ENCODE measurements at regions not wholly inside any gene's neighbourhood (a gene's known extent, or its start where the extent isn't known, plus 50 kb on each side); places are given as distances from the start of the nearest gene placed in this dataset.

- ChIA-PET POLR2A (no interaction called here), CTCF (no interaction called here)
- no peak for DNase-seq (ENCODE audit: extremely low spot score)
- no peak for TF ChIP-seq SP1 (IDR thresholded peaks at IDR 0.05)
- TF ChIP-seq ELF4 (IDR thresholded peaks at IDR 0.05), result no peak
- no peak for TF ChIP-seq L3MBTL2 (conservative IDR thresholded peaks at IDR 0.05)
- TF ChIP-seq ZNF384 (IDR thresholded peaks at IDR 0.05), result no peak
- no peak for TF ChIP-seq FOXK2 (IDR thresholded peaks at IDR 0.05)
- TF ChIP-seq TARDBP (IDR thresholded peaks at IDR 0.05), result no peak
- no peak for TF ChIP-seq FOXM1 (IDR thresholded peaks at IDR 0.05; ENCODE audit: borderline replicate concordance)
- TF ChIP-seq FOXA1 (IDR thresholded peaks at IDR 0.05), result no peak
- TF ChIP-seq LEF1 (IDR thresholded peaks at IDR 0.05; ENCODE audit: borderline replicate concordance), result no peak
- no peak for TF ChIP-seq ARNT (IDR thresholded peaks at IDR 0.05)
- no peak for TF ChIP-seq HDGF (IDR thresholded peaks at IDR 0.05; ENCODE audit: borderline replicate concordance)
- TF ChIP-seq BHLHE40 (IDR thresholded peaks at IDR 0.05; ENCODE audit: borderline replicate concordance), result no peak
- no peak for TF ChIP-seq NFRKB (IDR thresholded peaks at IDR 0.05)
Measured at GRCh38 chr5:104987074-104987473, 1424.5 kb upstream of the NUDT12 start.

DNA sequence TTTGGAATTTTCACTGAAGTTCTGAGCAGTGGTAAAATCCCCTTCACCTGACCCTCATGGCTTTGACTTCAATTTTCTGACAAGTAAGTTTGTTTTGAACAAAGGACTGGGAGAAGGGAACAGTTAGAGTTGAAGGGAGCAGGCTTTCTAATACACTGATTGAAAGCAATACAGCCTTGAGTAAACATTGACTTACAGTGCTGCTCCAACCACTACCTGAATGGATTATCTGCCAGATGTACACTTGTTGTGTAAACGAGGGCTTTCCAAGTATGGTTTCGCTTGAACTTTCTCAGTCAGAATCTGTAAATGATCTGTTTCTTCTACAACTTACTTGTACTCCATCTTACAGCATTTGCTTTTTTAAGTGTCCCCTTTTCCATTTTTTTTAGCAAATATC lies 1414.9 kb upstream of the NUDT12 start:
- no peak for TF ChIP-seq ELF4 (IDR thresholded peaks at IDR 0.05)
- TF ChIP-seq NFRKB (IDR thresholded peaks at IDR 0.05), result no peak
- TF ChIP-seq BHLHE40 (IDR thresholded peaks at IDR 0.05; ENCODE audit: borderline replicate concordance), result no peak
- no peak for TF ChIP-seq FOXK2 (IDR thresholded peaks at IDR 0.05)
- TF ChIP-seq PKNOX1 (IDR thresholded peaks at IDR 0.05), result no peak
- TF ChIP-seq FOXA1 (IDR thresholded peaks at IDR 0.05), result no peak
- no peak for TF ChIP-seq ZNF384 (IDR thresholded peaks at IDR 0.05)
- no peak for TF ChIP-seq TARDBP (IDR thresholded peaks at IDR 0.05)
- no peak for TF ChIP-seq LEF1 (IDR thresholded peaks at IDR 0.05; ENCODE audit: borderline replicate concordance)
- TF ChIP-seq SUZ12 (IDR thresholded peaks at IDR 0.05), result no peak
- no peak for TF ChIP-seq FOXM1 (IDR thresholded peaks at IDR 0.05; ENCODE audit: borderline replicate concordance)
- no peak for TF ChIP-seq HDGF (IDR thresholded peaks at IDR 0.05; ENCODE audit: borderline replicate concordance)
- DNase-seq (ENCODE audit: extremely low spot score), result no peak
- CTCF ChIA-PET, result no interaction called here
- POLR2A ChIA-PET, result no interaction called here

DNA sequence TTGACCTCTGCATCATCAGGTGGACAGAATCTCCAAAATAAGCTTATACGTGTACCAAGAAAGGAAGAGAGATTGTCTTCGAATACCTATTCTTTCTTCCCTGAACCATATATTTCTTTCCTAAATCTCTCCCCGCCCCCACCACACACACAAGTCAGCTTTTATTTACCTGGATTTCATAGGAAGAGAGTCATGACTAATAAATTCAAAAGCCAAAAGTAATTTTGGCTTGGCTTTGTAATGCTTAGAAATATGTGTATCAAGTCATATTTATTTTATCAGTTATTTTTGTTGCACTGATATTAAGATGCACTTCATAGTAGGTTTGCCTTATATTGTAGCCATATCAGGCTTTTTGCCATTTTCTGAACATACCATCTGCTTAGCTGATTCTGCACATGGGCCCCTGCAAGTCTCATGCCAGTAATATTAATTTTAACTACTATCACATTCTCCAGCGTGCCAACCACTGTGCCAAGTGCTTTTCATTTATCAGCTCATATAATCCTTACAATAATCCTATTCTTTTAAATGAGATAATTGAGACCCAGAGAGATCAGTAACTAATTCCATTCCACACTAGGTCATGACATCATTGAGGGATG lies 1405.3 kb upstream of the NUDT12 start:
- POLR2A ChIA-PET, result no interaction called here
- no peak for TF ChIP-seq CTBP1 (IDR thresholded peaks at IDR 0.05; ENCODE audit: borderline replicate concordance)
- no peak for TF ChIP-seq L3MBTL2 (conservative IDR thresholded peaks at IDR 0.05)
- no peak for TF ChIP-seq LEF1 (IDR thresholded peaks at IDR 0.05; ENCODE audit: borderline replicate concordance)
- TF ChIP-seq SP1 (IDR thresholded peaks at IDR 0.05), result no peak
- DNase-seq (ENCODE audit: extremely low spot score), result no peak
- CTCF ChIA-PET, result no interaction called here

DNA sequence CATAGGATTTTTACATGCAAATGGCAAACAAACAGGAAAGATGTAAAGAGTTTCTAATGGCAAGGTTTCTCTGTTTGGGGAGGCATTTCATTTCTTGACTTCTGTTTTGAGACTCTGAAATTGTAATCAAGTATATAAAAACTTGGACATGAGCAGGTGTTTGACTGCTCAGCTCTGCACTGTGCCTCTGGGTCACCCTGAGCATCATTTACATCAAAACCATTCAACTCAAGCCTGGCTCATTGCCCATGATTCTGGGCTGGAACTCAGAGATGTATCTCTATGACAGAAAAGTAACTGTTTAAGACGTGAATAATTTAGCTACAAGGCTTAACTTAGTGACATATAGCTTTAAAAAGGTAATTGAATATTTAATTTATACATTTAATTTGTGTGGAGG lies 1402.4 kb upstream of the NUDT12 start:
- DNase-seq (ENCODE audit: extremely low spot score), result no peak
- POLR2A ChIA-PET, result no interaction called here
- CTCF ChIA-PET, result no interaction called here
- TF ChIP-seq ELF4 (IDR thresholded peaks at IDR 0.05) (no peak), ZNF384 (IDR thresholded peaks at IDR 0.05) (no peak), CTBP1 (IDR thresholded peaks at IDR 0.05; ENCODE audit: borderline replicate concordance) (no peak), TARDBP (IDR thresholded peaks at IDR 0.05) (no peak), LEF1 (IDR thresholded peaks at IDR 0.05; ENCODE audit: borderline replicate concordance) (no peak), SP1 (IDR thresholded peaks at IDR 0.05) (no peak), BHLHE40 (IDR thresholded peaks at IDR 0.05; ENCODE audit: borderline replicate concordance) (no peak), NFRKB (IDR thresholded peaks at IDR 0.05) (no peak), L3MBTL2 (conservative IDR thresholded peaks at IDR 0.05) (no peak), FOXK2 (IDR thresholded peaks at IDR 0.05) (no peak), HDGF (IDR thresholded peaks at IDR 0.05; ENCODE audit: borderline replicate concordance) (no peak), SUZ12 (IDR thresholded peaks at IDR 0.05) (no peak), FOXM1 (IDR thresholded peaks at IDR 0.05; ENCODE audit: borderline replicate concordance) (no peak), ARNT (IDR thresholded peaks at IDR 0.05) (no peak), PKNOX1 (IDR thresholded peaks at IDR 0.05) (no peak), FOXA1 (IDR thresholded peaks at IDR 0.05) (no peak)

DNA sequence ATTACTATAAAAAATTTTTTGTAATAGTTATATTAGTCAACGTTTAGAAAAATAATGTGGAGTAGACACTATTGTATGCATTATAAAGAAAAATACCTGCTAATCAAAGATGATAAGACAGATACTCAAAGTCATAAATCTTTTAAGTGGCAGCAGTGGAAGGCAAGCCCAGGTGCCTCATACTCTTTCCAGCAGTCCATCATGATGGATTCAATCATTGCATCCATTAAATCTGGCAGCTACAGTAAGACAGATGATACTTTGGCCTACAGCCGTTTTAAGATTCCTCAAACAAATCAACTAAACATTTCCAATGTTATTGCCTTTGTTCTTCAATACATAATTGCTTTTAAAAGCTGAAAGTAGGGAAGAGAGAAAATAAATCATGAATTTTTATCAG lies 1392.9 kb upstream of the NUDT12 start:
- DNase-seq (ENCODE audit: extremely low spot score), result no peak
- CTCF ChIA-PET, result no interaction called here
- TF ChIP-seq PKNOX1 (IDR thresholded peaks at IDR 0.05) (peak; percentile 60), ELF4 (IDR thresholded peaks at IDR 0.05) (no peak)
- POLR2A ChIA-PET, result no interaction called here

GRCh38 chr5:104952876-104953275 lies 1390.3 kb upstream of the NUDT12 start:
- DNase-seq (ENCODE audit: extremely low spot score), result no peak
- CTCF ChIA-PET, result no interaction called here
- POLR2A ChIA-PET, result no interaction called here
- TF ChIP-seq SP1 (IDR thresholded peaks at IDR 0.05), result no peak
- no peak for TF ChIP-seq FOXK2 (IDR thresholded peaks at IDR 0.05)
- TF ChIP-seq TARDBP (IDR thresholded peaks at IDR 0.05), result no peak
- TF ChIP-seq HDGF (IDR thresholded peaks at IDR 0.05; ENCODE audit: borderline replicate concordance), result no peak
- no peak for TF ChIP-seq FOXM1 (IDR thresholded peaks at IDR 0.05; ENCODE audit: borderline replicate concordance)
- no peak for TF ChIP-seq ELF4 (IDR thresholded peaks at IDR 0.05)
- TF ChIP-seq SUZ12 (IDR thresholded peaks at IDR 0.05), result no peak
- TF ChIP-seq ARNT (IDR thresholded peaks at IDR 0.05), result no peak
- no peak for TF ChIP-seq L3MBTL2 (conservative IDR thresholded peaks at IDR 0.05)
- no peak for TF ChIP-seq NFRKB (IDR thresholded peaks at IDR 0.05)
- no peak for TF ChIP-seq PKNOX1 (IDR thresholded peaks at IDR 0.05)
- no peak for TF ChIP-seq FOXA1 (IDR thresholded peaks at IDR 0.05)
- TF ChIP-seq ZNF384 (IDR thresholded peaks at IDR 0.05), result no peak
- TF ChIP-seq LEF1 (IDR thresholded peaks at IDR 0.05; ENCODE audit: borderline replicate concordance), result no peak
- no peak for TF ChIP-seq BHLHE40 (IDR thresholded peaks at IDR 0.05; ENCODE audit: borderline replicate concordance)
- no peak for TF ChIP-seq CTBP1 (IDR thresholded peaks at IDR 0.05; ENCODE audit: borderline replicate concordance)

Data from HEK293T (cell line).